B cell (primary cell): ENCODE measurements at regions not wholly inside any gene's neighbourhood (a gene's known extent, or its start where the extent isn't known, plus 50 kb on each side); places are given as distances from the start of the nearest gene placed in this dataset.

Source experiments
- ATAC-seq: fragments of 200-7000 bp; cut with Tn5 transposase; one replicate; pipeline ENCODE4 v1.10.0; 2021; ENCODE audit warnings: low read depth, mild to moderate bottlenecking, moderate number of reproducible peaks, moderate library complexity
- CTCF ChIA-PET: fragments of 350-600 bp; sonication (Branson Sonifier 250); formaldehyde crosslinking; loops from one replicate; lab custom pipeline; 2021; ENCODE audit warnings: antibody characterized with exemption, inconsistent platforms; lab: Charles Lee
- POLR2A ChIA-PET: fragments of 350-600 bp; sonication (Branson Sonifier 250); formaldehyde crosslinking; loops from one replicate; lab custom pipeline; 2021; ENCODE audit warnings: antibody characterized with exemption; lab: Charles Lee
- DNase-seq: peaks from one replicate; pipeline ENCODE4 v3.0.0; 2013
- H2AFZ ChIP-seq: 2 replicates; pipeline ENCODE4 v1.6.1; 2012; ENCODE audit warnings: mild to moderate bottlenecking, low read depth, low read length; ENCODE audit not compliant: insufficient read depth, poor library complexity, severe bottlenecking
- H3K27ac ChIP-seq, 2 donors: 1 replicate in 1 of 2; 2 replicates in 1 of 2; pipeline ENCODE4 v1.5.1; 2012 to 2013; ENCODE audit warnings: low read length in 2 of 2, mild to moderate bottlenecking in 2 of 2, moderate library complexity in 1 of 2
- H3K27me3 ChIP-seq, 4 experiments: fragments of 200-600 bp in 1 of 4; sonication (generic) in 1 of 4; replicated peaks in 1 of 4; 1 replicate in 2 of 4; 2 replicates in 2 of 4; pipeline versions ENCODE4 v1.6.1 to v1.7.0; 2013 to 2016; ENCODE audit warnings: low read length in 3 of 4, mild to moderate bottlenecking in 2 of 4, mixed read lengths in 1 of 4, moderate library complexity in 1 of 4; ENCODE audit not compliant: insufficient read depth in 4 of 4, control insufficient read depth in 3 of 4; ENCODE audit errors: control extremely low read depth in 1 of 4
- H3K36me3 ChIP-seq, 2 experiments: replicated peaks in 1 of 2; 1 replicate in 1 of 2; 2 replicates in 1 of 2; pipeline versions ENCODE4 v1.6.1 to v1.7.1; 2013; ENCODE audit warnings: low read length in 1 of 2; ENCODE audit not compliant: insufficient read depth in 2 of 2, control insufficient read depth in 1 of 2; ENCODE audit errors: control extremely low read depth in 1 of 2, extremely low read depth in 1 of 2
- H3K4me1 ChIP-seq, 2 donors: fragments of 200-600 bp in 1 of 2; sonication (generic) in 1 of 2; 1 replicate in 1 of 2; 2 replicates in 1 of 2; pipeline versions ENCODE4 v1.5.1 to v1.6.1; 2013 to 2017; ENCODE audit warnings: low read length in 2 of 2; ENCODE audit not compliant: control insufficient read depth in 2 of 2, insufficient read depth in 2 of 2
- H3K4me2 ChIP-seq: replicated peaks from 2 replicates; pipeline ENCODE3; 2012; ENCODE audit warnings: mild to moderate bottlenecking, low read depth, low read length; ENCODE audit not compliant: poor library complexity, severe bottlenecking
- H3K4me3 ChIP-seq, 5 experiments: fragments of 200-600 bp in 1 of 5; sonication (generic) in 1 of 5; 1 replicate in 3 of 5; 2 replicates in 2 of 5; pipeline versions ENCODE4 v1.5.1 to v1.7.0; 2011 to 2016; ENCODE audit warnings: low read length in 4 of 5, mild to moderate bottlenecking in 4 of 5, low read depth in 2 of 5, control low read depth in 1 of 5, moderate library complexity in 1 of 5; ENCODE audit not compliant: insufficient read depth in 1 of 5; ENCODE audit errors: control extremely low read depth in 1 of 5, extremely low read depth in 1 of 5
- H3K79me2 ChIP-seq: fragments of 200-600 bp; sonication (generic); one replicate; pipeline ENCODE4 v1.6.0; 2016; ENCODE audit warnings: low read length; ENCODE audit not compliant: control insufficient read depth, insufficient read depth
- H3K9ac ChIP-seq: fragments of 200-600 bp; sonication (generic); 2 replicates; pipeline ENCODE4 v1.6.1; 2017; ENCODE audit warnings: mild to moderate bottlenecking, low read length, moderate library complexity
- H3K9me3 ChIP-seq, 3 donors: one replicate each; pipeline versions ENCODE4 v1.6.1 to v1.7.1; 2013; ENCODE audit warnings: low read length in 2 of 3; ENCODE audit not compliant: control insufficient read depth in 2 of 3, insufficient read depth in 1 of 3; ENCODE audit errors: control extremely low read depth in 1 of 3
- H4K20me1 ChIP-seq: 2 replicates; pipeline ENCODE4 v1.6.0; 2012; ENCODE audit warnings: mild to moderate bottlenecking, low read length; ENCODE audit not compliant: insufficient read depth, control insufficient read depth, poor library complexity, severe bottlenecking
- H3K27ac Mint-ChIP-seq: one replicate; pipeline ENCODE4 v1.8.0; 2021; ENCODE audit warnings: mixed read lengths
- H3K27me3 Mint-ChIP-seq: one replicate; pipeline ENCODE4 v1.8.0; 2021; ENCODE audit warnings: mixed read lengths
- H3K4me1 Mint-ChIP-seq: one replicate; pipeline ENCODE4 v1.8.0; 2021; ENCODE audit warnings: mixed read lengths
- H3K4me3 Mint-ChIP-seq: one replicate; pipeline ENCODE4 v1.8.0; 2021; ENCODE audit warnings: mixed read lengths
- H3K9me3 Mint-ChIP-seq: one replicate; pipeline ENCODE4 v1.8.0; 2022; ENCODE audit warnings: mixed read lengths; ENCODE audit not compliant: insufficient read depth
- EZH2 ChIP-seq: IDR thresholded peaks from 2 replicates; pipeline ENCODE4 v1.6.1; 2012; ENCODE audit warnings: borderline replicate concordance, low read depth, mild to moderate bottlenecking, moderate library complexity, low read length; ENCODE audit not compliant: insufficient read depth, poor library complexity, severe bottlenecking
- WGBS: methylation state at CpG from one replicate; pipeline ENCODE4 v1.1.5; 2013; ENCODE audit warnings: missing lambda C conversion rate; ENCODE audit not compliant: insufficient coverage; 5-methylcytosine and 5-hydroxymethylcytosine counted together
- intact Hi-C: fragments of 100-400 bp; cut with micrococcal nuclease; formaldehyde crosslinking; loops from one replicate; pipeline ENCODE4 v1.10.0; 2022
- TF ChIP-seq, protein P1 (sequence below): fragments of 200-600 bp; IDR thresholded peaks from one replicate; pipeline ENCODE4 v1.8.0; 2022; ENCODE audit warnings: antibody characterized with exemption, mild to moderate bottlenecking

- H3K36me3 ChIP-seq: no peaks in the 10 kb centered on the region
- H3K4me1 Mint-ChIP-seq: no peaks in the 10 kb centered on the region
- H3K27me3 ChIP-seq: no peaks in the 10 kb centered on the region
- no peak overlapping the region for H2AFZ ChIP-seq
- no peak for ATAC-seq
- H3K4me3 ChIP-seq: no peak overlapping the region
- H3K27me3 Mint-ChIP-seq: no peaks in the 10 kb centered on the region
- H3K79me2 ChIP-seq: no peaks in the 10 kb centered on the region
- H4K20me1 ChIP-seq: no peaks in the 10 kb centered on the region
- intact Hi-C loops: no loop called here
- no peak overlapping the region for H3K9ac ChIP-seq
- DNase-seq: no peak
- H3K4me1 ChIP-seq: no peaks in the 10 kb centered on the region
- no peak overlapping the region for H3K4me2 ChIP-seq
- no peak overlapping the region for H3K27ac ChIP-seq
- TF ChIP-seq, protein P1, sequence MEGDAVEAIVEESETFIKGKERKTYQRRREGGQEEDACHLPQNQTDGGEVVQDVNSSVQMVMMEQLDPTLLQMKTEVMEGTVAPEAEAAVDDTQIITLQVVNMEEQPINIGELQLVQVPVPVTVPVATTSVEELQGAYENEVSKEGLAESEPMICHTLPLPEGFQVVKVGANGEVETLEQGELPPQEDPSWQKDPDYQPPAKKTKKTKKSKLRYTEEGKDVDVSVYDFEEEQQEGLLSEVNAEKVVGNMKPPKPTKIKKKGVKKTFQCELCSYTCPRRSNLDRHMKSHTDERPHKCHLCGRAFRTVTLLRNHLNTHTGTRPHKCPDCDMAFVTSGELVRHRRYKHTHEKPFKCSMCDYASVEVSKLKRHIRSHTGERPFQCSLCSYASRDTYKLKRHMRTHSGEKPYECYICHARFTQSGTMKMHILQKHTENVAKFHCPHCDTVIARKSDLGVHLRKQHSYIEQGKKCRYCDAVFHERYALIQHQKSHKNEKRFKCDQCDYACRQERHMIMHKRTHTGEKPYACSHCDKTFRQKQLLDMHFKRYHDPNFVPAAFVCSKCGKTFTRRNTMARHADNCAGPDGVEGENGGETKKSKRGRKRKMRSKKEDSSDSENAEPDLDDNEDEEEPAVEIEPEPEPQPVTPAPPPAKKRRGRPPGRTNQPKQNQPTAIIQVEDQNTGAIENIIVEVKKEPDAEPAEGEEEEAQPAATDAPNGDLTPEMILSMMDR: no peak
- no peak for TF ChIP-seq EZH2
- peaks cover 4% of the 10 kb centered on the region for H3K9me3 Mint-ChIP-seq
- POLR2A ChIA-PET: no interaction called here
- H3K27ac Mint-ChIP-seq: no peak overlapping the region
- no peaks in the 10 kb centered on the region for H3K9me3 ChIP-seq
- H3K4me3 Mint-ChIP-seq: no peak overlapping the region
- CTCF ChIA-PET: no interaction called here
Observed at GRCh38 chr4:134537701-134538100, 336.1 kb upstream of the PABPC4L start.

GRCh38 chr4:134533068-134533467 is 331.5 kb upstream of the PABPC4L start:
- no peak for TF ChIP-seq EZH2
- TF ChIP-seq, protein P1: no peak
- no peaks in the 10 kb centered on the region for H3K36me3 ChIP-seq
- peaks cover 0 to 4% (median 0%) of the 10 kb centered on the region in 3 donors for H3K9me3 ChIP-seq
- Mint-ChIP-seq H3K9me3 (peaks cover 4% of the 10 kb centered on the region), H3K27me3 (no peaks in the 10 kb centered on the region), H3K4me3 (no peak overlapping the region), H3K27ac (no peak overlapping the region), H3K4me1 (no peaks in the 10 kb centered on the region)
- CTCF ChIA-PET: no interaction called here
- H3K79me2 ChIP-seq: no peaks in the 10 kb centered on the region
- H3K9ac ChIP-seq: no peak overlapping the region
- no peak overlapping the region for H3K4me2 ChIP-seq
- DNase-seq (no peak), ATAC-seq (no peak)
- intact Hi-C loops: no loop called here
- 40% methylated on average over 2 of the region's 3 CpGs for WGBS
- H3K27me3 ChIP-seq: no peaks in the 10 kb centered on the region
- no peak overlapping the region for H2AFZ ChIP-seq
- no peak overlapping the region for H3K27ac ChIP-seq
- no peaks in the 10 kb centered on the region for H3K4me1 ChIP-seq
- POLR2A ChIA-PET: no interaction called here
- no peak overlapping the region for H3K4me3 ChIP-seq
- H4K20me1 ChIP-seq: no peaks in the 10 kb centered on the region
